GM12891 (cell line): ENCODE measurements at regions not wholly inside any gene's neighbourhood (a gene's known extent, or its start where the extent isn't known, plus 50 kb on each side); places are given as distances from the start of the nearest gene placed in this dataset.
"Not testable (repeated sequence)": the region's sequence is repeated elsewhere in the genome, so short reads cannot be mapped to it uniquely, and the experiment has no call there.

ENCODE experiments used
- DNase-seq: peaks from one replicate; pipeline ENCODE4 v3.0.0; 2011; ENCODE audit warnings: low spot score; ENCODE audit not compliant: insufficient read length
- FAIRE-seq: peaks from 2 replicates; lab custom pipeline; 2011; peaks lifted over from hg19 to GRCh38; lab: Jason Lieb, UNC
- PAX5 ChIP-seq: IDR thresholded peaks from 2 replicates; pipeline ENCODE4 v1.6.1; 2011; ENCODE audit warnings: low read length, moderate library complexity, mild to moderate bottlenecking; ENCODE audit not compliant: insufficient read depth, severe bottlenecking
- POLR2A ChIP-seq: IDR thresholded peaks from 2 replicates; pipeline ENCODE4 v1.6.1; 2011; ENCODE audit warnings: low read depth, low read length, control low read depth
- POLR2AphosphoS5 ChIP-seq: IDR thresholded peaks from 2 replicates; pipeline ENCODE4 v1.6.1; 2011; ENCODE audit warnings: low read depth, low read length, control low read depth
- POU2F2 ChIP-seq: IDR thresholded peaks from 2 replicates; pipeline ENCODE4 v1.6.1; 2011; ENCODE audit warnings: low read depth, mild to moderate bottlenecking, control low read depth, low read length, moderate library complexity
- SPI1 ChIP-seq: IDR thresholded peaks from 2 replicates; pipeline ENCODE4 v1.6.1; 2011; ENCODE audit warnings: low read depth, low read length, control low read depth
- TAF1 ChIP-seq: IDR thresholded peaks from 2 replicates; pipeline ENCODE4 v1.6.1; 2011; ENCODE audit warnings: low read depth, low read length, control low read depth

- TF ChIP-seq PAX5 (no peak), POU2F2 (no peak), SPI1 (no peak), POLR2AphosphoS5 (no peak), TAF1 (no peak), POLR2A (no peak)
- FAIRE-seq (no peak), DNase-seq (no peak)
Observed at GRCh38 chr2:192947352-192947751, 752.6 kb upstream of the TMEFF2 start.

GRCh38 chr2:192940767-192941166 lies 746.0 kb upstream of the TMEFF2 start:
- DNase-seq = no peak
- no peak for TF ChIP-seq POLR2A
- TF ChIP-seq TAF1 = no peak
- no peak for TF ChIP-seq SPI1
- TF ChIP-seq PAX5 = no peak
- FAIRE-seq = no peak

- FAIRE-seq (no peak), DNase-seq (no peak)
- TF ChIP-seq POU2F2 = no peak
- TF ChIP-seq TAF1 = no peak
- TF ChIP-seq PAX5 = no peak
- no peak for TF ChIP-seq POLR2A
- TF ChIP-seq SPI1 = no peak
Observed at GRCh38 chr2:192932376-192932775, 737.6 kb upstream of the TMEFF2 start.

GRCh38 chr2:192921631-192922030 lies 726.9 kb upstream of the TMEFF2 start:
- FAIRE-seq, DNase-seq: not testable (repeated sequence)

GRCh38 chr2:192901446-192901845 lies 706.7 kb upstream of the TMEFF2 start:
- no peak for TF ChIP-seq POLR2AphosphoS5
- no peak for DNase-seq
- no peak for FAIRE-seq

- FAIRE-seq (no peak), DNase-seq (no peak)
- TF ChIP-seq POLR2AphosphoS5 (no peak), PAX5 (no peak), POU2F2 (no peak), TAF1 (no peak), SPI1 (no peak), POLR2A (no peak)
Observed at GRCh38 chr2:192899466-192899865, 704.7 kb upstream of the TMEFF2 start.

GRCh38 chr2:192893976-192894375 lies 699.2 kb upstream of the TMEFF2 start:
- DNase-seq, FAIRE-seq: not testable (repeated sequence)

- DNase-seq (no peak), FAIRE-seq (no peak)
- TF ChIP-seq POLR2AphosphoS5 (no peak), POU2F2 (no peak), POLR2A (no peak), TAF1 (no peak), SPI1 (no peak), PAX5 (no peak)
Observed at GRCh38 chr2:192888109-192888508, 693.4 kb upstream of the TMEFF2 start.

- DNase-seq (no peak), FAIRE-seq (no peak)
- TF ChIP-seq POLR2A (no peak), PAX5 (no peak), POLR2AphosphoS5 (no peak), SPI1 (no peak), TAF1 (no peak), POU2F2 (no peak)
Observed at GRCh38 chr2:192887337-192887736, 692.6 kb upstream of the TMEFF2 start.

GRCh38 chr2:192886636-192887035 lies 691.9 kb upstream of the TMEFF2 start:
- DNase-seq (no peak), FAIRE-seq (no peak)
- TF ChIP-seq PAX5 (no peak), TAF1 (no peak), POLR2AphosphoS5 (no peak), POLR2A (no peak), POU2F2 (no peak), SPI1 (no peak)

GRCh38 chr2:192885569-192886160 lies 690.9 kb upstream of the TMEFF2 start:
- TF ChIP-seq POU2F2 = no peak
- no peak for TF ChIP-seq POLR2AphosphoS5
- TF ChIP-seq SPI1 = no peak
- TF ChIP-seq POLR2A = no peak
- TF ChIP-seq TAF1 = no peak
- TF ChIP-seq PAX5 = no peak
- FAIRE-seq (no peak), DNase-seq (no peak)
